DOHH2 (cell line): ENCODE measurements at regions not wholly inside any gene's neighbourhood (a gene's known extent, or its start where the extent isn't known, plus 50 kb on each side); places are given as distances from the start of the nearest gene placed in this dataset.

Experiments
- CTCF ChIP-seq: fragments of 200-600 bp; sonication (generic); IDR thresholded peaks from one replicate; pipeline ENCODE4 v1.5.1; 2014; ENCODE audit warnings: antibody characterized with exemption, mild to moderate bottlenecking, low read depth, low read length; ENCODE audit not compliant: poor library complexity, severe bottlenecking
- EZH2phosphoT487 ChIP-seq: fragments of 200-600 bp; sonication (generic); IDR thresholded peaks from 2 replicates; pipeline ENCODE4 v1.6.1; 2017; ENCODE audit warnings: borderline replicate concordance, mild to moderate bottlenecking, antibody characterized with exemption, low read length, moderate library complexity, mixed read lengths

GRCh38 chr20:52552181-52552872 is 360.7 kb upstream of the ZFP64 start:
- no peak for TF ChIP-seq EZH2phosphoT487
- TF ChIP-seq CTCF = no peak
